ENCODE measurements at regions not wholly inside any gene's neighbourhood (a gene's known extent, or its start where the extent isn't known, plus 50 kb on each side); places are given as distances from the start of the nearest gene placed in this dataset.

DNA sequence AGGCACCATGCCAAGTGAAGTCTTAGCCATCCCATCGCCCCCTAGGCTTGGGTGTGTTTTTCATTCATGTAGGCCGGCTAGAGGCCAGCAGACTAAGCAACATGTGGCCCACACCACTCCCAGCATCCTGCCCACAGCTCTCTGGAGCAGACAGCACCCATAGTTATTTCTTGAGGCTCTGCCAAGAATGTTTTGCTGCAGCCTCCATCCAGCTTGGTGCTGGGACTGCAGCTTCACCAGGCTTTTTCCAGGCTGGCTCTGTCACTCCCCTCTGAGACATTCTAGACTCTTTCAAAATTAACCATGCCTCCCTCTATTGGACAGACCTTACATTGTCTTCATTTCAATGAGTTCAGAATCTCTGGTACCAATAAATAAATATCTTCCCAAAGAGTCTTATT lies 104.2 kb downstream of the DUSP10 start:
- H3K9me2 ChIP-seq (replicated peaks; ENCODE audit: low read length) = no peaks in the 10 kb centered on the region
- no peaks in the 10 kb centered on the region for H3K36me3 ChIP-seq (ENCODE audit: low read depth, low read length)
- H2AFZ ChIP-seq (ENCODE audit: low read length) = no peak overlapping the region
- H3K4me1 ChIP-seq (ENCODE audit: insufficient read depth, low read length) = no peaks in the 10 kb centered on the region
- TF ChIP-seq, protein P1, sequence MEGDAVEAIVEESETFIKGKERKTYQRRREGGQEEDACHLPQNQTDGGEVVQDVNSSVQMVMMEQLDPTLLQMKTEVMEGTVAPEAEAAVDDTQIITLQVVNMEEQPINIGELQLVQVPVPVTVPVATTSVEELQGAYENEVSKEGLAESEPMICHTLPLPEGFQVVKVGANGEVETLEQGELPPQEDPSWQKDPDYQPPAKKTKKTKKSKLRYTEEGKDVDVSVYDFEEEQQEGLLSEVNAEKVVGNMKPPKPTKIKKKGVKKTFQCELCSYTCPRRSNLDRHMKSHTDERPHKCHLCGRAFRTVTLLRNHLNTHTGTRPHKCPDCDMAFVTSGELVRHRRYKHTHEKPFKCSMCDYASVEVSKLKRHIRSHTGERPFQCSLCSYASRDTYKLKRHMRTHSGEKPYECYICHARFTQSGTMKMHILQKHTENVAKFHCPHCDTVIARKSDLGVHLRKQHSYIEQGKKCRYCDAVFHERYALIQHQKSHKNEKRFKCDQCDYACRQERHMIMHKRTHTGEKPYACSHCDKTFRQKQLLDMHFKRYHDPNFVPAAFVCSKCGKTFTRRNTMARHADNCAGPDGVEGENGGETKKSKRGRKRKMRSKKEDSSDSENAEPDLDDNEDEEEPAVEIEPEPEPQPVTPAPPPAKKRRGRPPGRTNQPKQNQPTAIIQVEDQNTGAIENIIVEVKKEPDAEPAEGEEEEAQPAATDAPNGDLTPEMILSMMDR (conservative IDR thresholded peaks at IDR 0.05; ENCODE audit: low read depth, low read length) = no peak; the same call in 1 of the 2 replicates
- TF ChIP-seq EZH2 (IDR thresholded peaks at IDR 0.05; ENCODE audit: low read length, unreplicated experiment) = no peak
- no peak for TF ChIP-seq EZH2phosphoT487 (IDR thresholded peaks at IDR 0.05; ENCODE audit: borderline replicate concordance, low read length)
- ATAC-seq = no peak
- peak; percentile 17 for DNase-seq
- no peak overlapping the region for H3K9ac ChIP-seq (ENCODE audit: low read length)
- no peaks in the 10 kb centered on the region for H4K20me1 ChIP-seq (ENCODE audit: low read length)
- intact Hi-C loops (cut with micrococcal nuclease) = no loop called here
- H3K79me2 ChIP-seq (ENCODE audit: low read length) = no peaks in the 10 kb centered on the region
- no peak overlapping the region for H3K27ac ChIP-seq (ENCODE audit: low read length)
- no peaks in the 10 kb centered on the region for H3F3A ChIP-seq (ENCODE audit: low read length, unreplicated experiment)
- no TSS peak for BruUV-seq (replicated peaks)
- no peak overlapping the region for H3K4me3 ChIP-seq (ENCODE audit: low read length)
- POLR2A ChIA-PET (ENCODE audit: unreplicated experiment) = no interaction called here
- no peak overlapping the region for H3K4me2 ChIP-seq (ENCODE audit: low read length)
- CTCF ChIA-PET = no interaction called here
- H3K9me3 ChIP-seq (ENCODE audit: low read length) = no peaks in the 10 kb centered on the region
- no peaks in the 10 kb centered on the region for H3K27me3 ChIP-seq (ENCODE audit: low read length)

DNA sequence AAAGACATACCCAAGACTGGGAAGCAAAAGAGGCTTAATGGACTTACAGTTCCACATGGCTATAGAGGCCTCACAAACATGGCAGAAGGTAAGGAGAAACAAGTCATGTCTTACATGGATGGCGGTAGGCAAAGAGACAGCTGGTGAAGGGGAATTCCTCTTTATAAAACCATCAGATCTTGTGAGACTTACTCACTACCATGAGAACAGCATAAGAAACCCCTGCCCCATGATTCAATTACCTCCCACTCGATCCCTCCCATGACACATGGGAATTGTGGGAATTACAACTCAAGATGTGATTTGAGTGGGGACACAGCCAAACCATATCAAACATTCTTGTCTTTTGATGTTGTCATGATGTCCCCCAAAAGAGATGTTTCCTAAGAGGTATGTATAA lies 103.3 kb downstream of the DUSP10 start:
- no peaks in the 10 kb centered on the region for H3K27me3 ChIP-seq (ENCODE audit: low read length)
- POLR2A ChIA-PET (ENCODE audit: unreplicated experiment) = no interaction called here

DNA sequence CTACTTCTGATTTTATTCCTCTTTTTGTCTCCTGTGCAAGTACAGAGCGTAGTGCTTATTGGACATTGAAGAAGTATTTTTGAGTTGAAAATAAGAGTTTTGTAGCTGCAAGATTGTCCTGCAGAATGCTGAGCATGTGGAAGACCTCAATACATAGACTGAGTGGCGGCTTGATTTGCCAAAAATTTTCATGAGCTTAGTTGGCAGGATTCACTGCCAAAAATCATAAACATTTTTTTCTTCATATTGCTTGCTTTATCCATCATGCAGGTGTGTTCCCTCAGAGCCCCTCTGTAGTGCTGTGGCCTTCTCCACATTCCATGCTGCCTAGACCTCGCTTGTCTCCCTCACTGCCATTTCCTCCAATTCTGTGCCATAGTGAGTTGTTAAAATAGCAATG lies 100.1 kb downstream of the DUSP10 start:
- ChIA-PET CTCF (no interaction called here), POLR2A (ENCODE audit: unreplicated experiment) (no interaction called here)
- no peaks in the 10 kb centered on the region for H3F3A ChIP-seq (ENCODE audit: low read length, unreplicated experiment)
- no peak overlapping the region for H3K9ac ChIP-seq (ENCODE audit: low read length)
- DNase-seq = no peak
- no peak for ATAC-seq
- BruUV-seq (replicated peaks) = no TSS peak
- no peaks in the 10 kb centered on the region for H3K9me3 ChIP-seq (ENCODE audit: low read length)
- intact Hi-C loops (cut with micrococcal nuclease) = no loop called here
- no peaks in the 10 kb centered on the region for H3K4me1 ChIP-seq (ENCODE audit: insufficient read depth, low read length)
- no peak overlapping the region for H3K4me2 ChIP-seq (ENCODE audit: low read length)
- H3K79me2 ChIP-seq (ENCODE audit: low read length) = no peaks in the 10 kb centered on the region
- H3K4me3 ChIP-seq (ENCODE audit: low read length) = no peak overlapping the region
- H4K20me1 ChIP-seq (ENCODE audit: low read length) = no peaks in the 10 kb centered on the region
- H3K9me2 ChIP-seq (replicated peaks; ENCODE audit: low read length) = no peaks in the 10 kb centered on the region
- H3K27ac ChIP-seq (ENCODE audit: low read length) = no peak overlapping the region
- H2AFZ ChIP-seq (ENCODE audit: low read length) = no peak overlapping the region
- H3K36me3 ChIP-seq (ENCODE audit: low read depth, low read length) = no peaks in the 10 kb centered on the region
- H3K27me3 ChIP-seq (ENCODE audit: low read length) = no peaks in the 10 kb centered on the region
- TF ChIP-seq EZH2 (IDR thresholded peaks at IDR 0.05; ENCODE audit: low read length, unreplicated experiment) = no peak
- TF ChIP-seq, protein P1 (conservative IDR thresholded peaks at IDR 0.05; ENCODE audit: low read depth, low read length) = no peak
- no peak for TF ChIP-seq EZH2phosphoT487 (IDR thresholded peaks at IDR 0.05; ENCODE audit: borderline replicate concordance, low read length)

More for the DNA sequence above, 103.3 kb downstream of the DUSP10 start:
- CTCF ChIA-PET = no interaction called here
- H3K4me1 ChIP-seq (ENCODE audit: insufficient read depth, low read length) = no peaks in the 10 kb centered on the region
- no peaks in the 10 kb centered on the region for H3K79me2 ChIP-seq (ENCODE audit: low read length)
- H3K36me3 ChIP-seq (ENCODE audit: low read depth, low read length) = no peaks in the 10 kb centered on the region
- H2AFZ ChIP-seq (ENCODE audit: low read length) = no peak overlapping the region
- H3K9ac ChIP-seq (ENCODE audit: low read length) = no peak overlapping the region
- no peak for TF ChIP-seq EZH2 (IDR thresholded peaks at IDR 0.05; ENCODE audit: low read length, unreplicated experiment)
- no peak for TF ChIP-seq EZH2phosphoT487 (IDR thresholded peaks at IDR 0.05; ENCODE audit: borderline replicate concordance, low read length)
- TF ChIP-seq, protein P1 (conservative IDR thresholded peaks at IDR 0.05; ENCODE audit: low read depth, low read length) = no peak
- H4K20me1 ChIP-seq (ENCODE audit: low read length) = no peaks in the 10 kb centered on the region
- no peaks in the 10 kb centered on the region for H3K9me2 ChIP-seq (replicated peaks; ENCODE audit: low read length)
- intact Hi-C loops (cut with micrococcal nuclease) = no loop called here
- no peaks in the 10 kb centered on the region for H3F3A ChIP-seq (ENCODE audit: low read length, unreplicated experiment)
- H3K27ac ChIP-seq (ENCODE audit: low read length) = no peak overlapping the region
- H3K9me3 ChIP-seq (ENCODE audit: low read length) = no peaks in the 10 kb centered on the region
- H3K4me3 ChIP-seq (ENCODE audit: low read length) = no peak overlapping the region
- ATAC-seq = no peak
- H3K4me2 ChIP-seq (ENCODE audit: low read length) = no peak overlapping the region
- DNase-seq = no peak
- no TSS peak for BruUV-seq (replicated peaks)

All from PC-3 (cell line).